CD4-positive, alpha-beta T cell treated with Interleukin-4 for 1 hour (primary cell): ENCODE measurements at regions not wholly inside any gene's neighbourhood (a gene's known extent, or its start where the extent isn't known, plus 50 kb on each side); places are given as distances from the start of the nearest gene placed in this dataset.
"Not testable (repeated sequence)": the region's sequence is repeated elsewhere in the genome, so short reads cannot be mapped to it uniquely, and the experiment has no call there.

ENCODE experiments used
- DNase-seq, 2 donors: peaks; one replicate each; pipeline ENCODE4 v3.0.0-alpha.2; 2020 to 2022

GRCh38 chr13:90032841-90033493 is 1314.5 kb upstream of the MIR17HG start:
- no peak for DNase-seq

GRCh38 chr13:90039516-90039915 is 1308.0 kb upstream of the MIR17HG start:
- DNase-seq: no peak

GRCh38 chr13:90047600-90047999 is 1299.9 kb upstream of the MIR17HG start:
- DNase-seq: no peak

GRCh38 chr13:90049989-90050671 is 1297.4 kb upstream of the MIR17HG start:
- no peak for DNase-seq

- DNase-seq: no peak
Observed at GRCh38 chr13:90055121-90055520, 1292.4 kb upstream of the MIR17HG start.

GRCh38 chr13:90055760-90056159 is 1291.7 kb upstream of the MIR17HG start:
- DNase-seq: no peak

- DNase-seq: not testable (repeated sequence)
Observed at GRCh38 chr13:90064226-90064625, 1283.3 kb upstream of the MIR17HG start.

GRCh38 chr13:90068658-90069057 is 1278.8 kb upstream of the MIR17HG start:
- DNase-seq: no peak

- DNase-seq: no peak
Observed at GRCh38 chr13:90070362-90070761, 1277.1 kb upstream of the MIR17HG start.

- DNase-seq: no peak
Observed at GRCh38 chr13:90070837-90071525, 1276.5 kb upstream of the MIR17HG start.

- no peak for DNase-seq
Observed at GRCh38 chr13:90084684-90085290, 1262.7 kb upstream of the MIR17HG start.

GRCh38 chr13:90089051-90089450 is 1258.4 kb upstream of the MIR17HG start:
- DNase-seq: no peak

- no peak for DNase-seq
Observed at GRCh38 chr13:90091611-90092010, 1255.9 kb upstream of the MIR17HG start.

GRCh38 chr13:90094357-90094756 is 1253.1 kb upstream of the MIR17HG start:
- no peak for DNase-seq

GRCh38 chr13:90098577-90098976 is 1248.9 kb upstream of the MIR17HG start:
- no peak for DNase-seq

GRCh38 chr13:90099847-90100246 is 1247.6 kb upstream of the MIR17HG start:
- no peak for DNase-seq

- DNase-seq: no peak
Observed at GRCh38 chr13:90103099-90103784, 1244.2 kb upstream of the MIR17HG start.

- DNase-seq: no peak
Observed at GRCh38 chr13:90104764-90105163, 1242.7 kb upstream of the MIR17HG start.

- no peak for DNase-seq
Observed at GRCh38 chr13:90105276-90105675, 1242.2 kb upstream of the MIR17HG start.

- DNase-seq: no peak
Observed at GRCh38 chr13:90105849-90106496, 1241.5 kb upstream of the MIR17HG start.

- DNase-seq: no peak
Observed at GRCh38 chr13:90107661-90108060, 1239.8 kb upstream of the MIR17HG start.

GRCh38 chr13:90108547-90108946 is 1238.9 kb upstream of the MIR17HG start:
- DNase-seq: no peak

GRCh38 chr13:90116121-90116520 is 1231.4 kb upstream of the MIR17HG start:
- DNase-seq: no peak
